Epidermal melanocyte (primary cell): ENCODE measurements at regions not wholly inside any gene's neighbourhood (a gene's known extent, or its start where the extent isn't known, plus 50 kb on each side); places are given as distances from the start of the nearest gene placed in this dataset.

Source experiments
- DNase-seq: peaks from one replicate; pipeline ENCODE4 v3.0.0; 2011; ENCODE audit warnings: low spot score; ENCODE audit not compliant: insufficient read length

- DNase-seq: no peak
Measured at GRCh38 chr1:14039582-14040430, 339.8 kb downstream of the PRDM2 start.

DNA sequence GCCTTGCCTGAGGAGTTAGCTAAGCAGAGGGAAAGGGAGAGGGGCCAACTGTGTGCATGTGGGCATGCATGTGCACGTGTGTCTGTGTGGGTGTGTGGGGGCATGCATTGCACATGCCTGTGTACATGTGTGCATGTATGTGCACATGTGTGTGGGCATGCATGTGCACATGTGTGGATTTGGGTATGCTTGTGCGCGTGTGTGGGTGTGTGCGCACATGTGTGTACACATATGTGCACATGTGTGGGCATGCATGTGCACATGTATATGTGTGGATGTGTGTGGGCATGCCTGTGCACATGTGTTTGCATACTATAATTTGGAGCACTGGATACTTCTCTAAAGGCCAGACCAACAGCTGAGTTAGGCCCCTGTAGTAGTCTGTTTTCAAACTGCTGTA, 350.0 kb downstream of the PRDM2 start:
- no peak for DNase-seq

DNA sequence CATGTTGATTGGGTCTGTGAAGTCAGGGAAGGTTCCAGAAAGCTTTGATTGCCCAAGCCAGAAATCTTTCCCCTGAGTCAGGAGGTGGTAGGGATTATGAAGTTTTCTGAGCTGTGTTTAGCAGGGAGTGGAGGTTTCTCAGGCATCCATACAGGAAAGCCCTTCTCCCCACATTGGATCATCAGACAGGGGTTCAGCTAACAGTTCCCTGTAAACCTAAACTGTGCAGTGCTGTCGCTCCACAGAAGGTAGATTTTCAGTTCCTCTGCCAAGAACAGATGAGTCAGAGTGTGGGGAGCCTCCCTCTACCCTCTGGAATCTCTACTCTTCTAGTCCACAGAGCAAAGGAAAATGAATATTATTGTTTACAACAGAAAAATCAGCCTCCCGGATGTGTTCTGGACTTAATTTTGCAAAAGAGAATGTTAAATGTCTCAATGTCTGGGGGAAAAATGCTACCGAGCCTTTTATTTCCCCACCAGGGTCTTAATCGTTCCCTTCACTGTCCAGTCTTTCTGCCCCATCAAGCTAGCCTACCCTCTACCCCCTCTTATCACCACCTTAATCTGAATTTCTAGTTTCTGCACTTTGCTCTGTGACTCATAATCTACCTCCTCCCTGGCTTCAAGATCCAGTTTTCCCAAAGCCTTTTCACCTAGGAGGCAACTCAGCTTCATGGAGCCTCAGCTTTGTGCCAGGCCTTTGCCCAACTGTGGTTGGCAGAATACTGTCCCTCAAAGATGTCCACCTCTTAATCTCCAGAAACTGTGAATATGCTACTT, 355.6 kb downstream of the PRDM2 start:
- DNase-seq: no peak

DNA sequence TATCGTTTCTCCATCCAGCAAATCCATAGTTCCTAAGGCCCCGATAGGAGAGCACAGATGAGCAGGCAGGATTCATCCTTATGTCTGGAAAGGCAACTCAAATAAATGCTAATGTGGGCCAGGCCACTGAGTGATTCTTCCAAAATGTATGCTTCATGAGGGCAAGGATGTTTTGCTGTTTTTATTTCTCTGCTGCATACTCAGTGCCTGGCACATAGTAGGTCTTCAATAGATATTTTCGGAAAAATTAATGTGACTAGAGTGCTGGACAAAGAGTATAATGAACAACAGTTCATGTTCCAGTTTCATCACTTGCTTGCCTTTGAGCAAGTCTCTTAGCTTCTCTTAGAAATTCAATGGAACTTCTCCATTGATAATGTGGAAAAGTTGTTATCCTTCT, 357.7 kb downstream of the PRDM2 start:
- DNase-seq: no peak

- DNase-seq: no peak
Measured at GRCh38 chr1:14061204-14061603, 361.2 kb downstream of the PRDM2 start.

- no peak for DNase-seq
Measured at GRCh38 chr1:14061722-14062121, 361.7 kb downstream of the PRDM2 start.

DNA sequence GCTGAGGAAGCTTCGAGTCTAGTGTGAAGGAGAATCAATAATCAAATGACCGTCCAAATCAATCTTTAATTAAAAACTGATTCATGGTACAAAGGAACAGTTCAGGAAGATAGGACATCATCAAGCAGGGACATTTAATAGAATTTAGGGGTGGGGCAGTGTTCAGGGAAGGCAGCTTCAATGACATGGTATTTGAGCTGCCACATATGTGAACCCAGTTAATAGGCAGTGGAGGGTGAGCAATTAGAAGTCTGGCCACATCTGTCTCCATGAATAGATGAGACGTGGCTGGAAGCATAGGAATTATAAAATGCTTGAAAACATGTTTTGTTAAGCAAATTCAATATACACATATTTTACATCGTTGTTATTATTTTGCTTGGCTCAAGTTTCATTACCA, 362.7 kb downstream of the PRDM2 start:
- no peak for DNase-seq

GRCh38 chr1:14064649-14065442, 364.9 kb downstream of the PRDM2 start:
- DNase-seq: no peak

DNA sequence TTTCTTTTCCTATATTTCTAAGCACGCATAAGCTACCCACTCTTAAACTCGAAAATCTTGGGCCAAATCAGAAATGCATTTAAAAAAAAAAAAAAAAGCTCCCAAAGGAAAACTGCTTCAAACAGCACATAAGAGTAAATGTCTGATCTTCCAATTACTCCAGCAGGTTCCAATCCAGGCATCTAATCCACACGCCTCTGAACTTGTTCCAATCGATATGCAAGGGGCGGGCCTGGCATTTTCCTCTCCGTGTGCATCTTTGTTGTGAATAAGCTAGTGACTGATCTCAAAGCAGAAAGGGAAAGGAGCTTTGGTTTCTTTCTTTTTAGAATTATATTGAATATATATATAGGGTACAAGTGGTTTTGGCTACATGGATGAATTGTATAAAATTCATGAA, 365.5 kb downstream of the PRDM2 start:
- DNase-seq: no peak

DNA sequence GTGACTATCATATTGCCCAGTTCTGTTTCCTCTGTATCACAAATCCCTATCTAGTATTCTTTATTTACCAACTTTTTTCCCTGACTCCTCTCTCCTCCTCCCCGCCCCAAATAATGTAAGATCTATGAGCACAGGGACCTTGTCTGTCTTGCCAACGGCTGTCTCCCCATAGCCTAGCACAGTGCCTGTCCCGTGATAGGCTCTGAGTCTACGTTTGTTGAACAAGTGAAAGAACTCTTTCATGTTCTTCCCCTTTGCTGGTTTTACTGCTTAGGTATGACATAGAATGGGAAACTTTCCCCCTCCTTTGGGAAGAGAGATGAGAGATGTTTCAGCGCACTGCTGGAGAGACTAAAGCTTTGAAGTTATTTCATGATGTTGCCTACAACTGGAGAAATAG, 367.0 kb downstream of the PRDM2 start:
- DNase-seq: no peak

- no peak for DNase-seq
Measured at GRCh38 chr1:14067711-14068110, 367.7 kb downstream of the PRDM2 start.

- no peak for DNase-seq
Measured at GRCh38 chr1:14071581-14071980, 371.6 kb downstream of the PRDM2 start.

DNA sequence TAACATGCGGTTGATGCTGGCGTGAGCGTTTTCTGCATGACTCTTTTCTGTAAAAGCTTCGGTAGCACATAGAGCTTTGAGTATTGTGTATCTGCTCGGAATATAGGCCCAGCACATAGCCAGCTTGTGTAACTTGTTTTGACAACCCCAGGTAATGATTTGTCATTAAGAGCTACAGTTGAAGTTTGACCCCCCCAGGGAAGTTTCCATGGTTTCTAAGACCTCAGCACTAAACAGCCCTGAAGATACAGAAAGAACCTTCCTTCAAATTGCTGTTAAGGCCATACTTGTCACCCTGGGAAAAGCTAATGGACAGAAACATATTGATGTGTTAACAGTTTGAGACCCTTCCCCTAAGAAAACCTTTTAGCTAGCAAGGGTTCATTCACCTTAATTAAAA, 380.7 kb downstream of the PRDM2 start:
- no peak for DNase-seq

DNA sequence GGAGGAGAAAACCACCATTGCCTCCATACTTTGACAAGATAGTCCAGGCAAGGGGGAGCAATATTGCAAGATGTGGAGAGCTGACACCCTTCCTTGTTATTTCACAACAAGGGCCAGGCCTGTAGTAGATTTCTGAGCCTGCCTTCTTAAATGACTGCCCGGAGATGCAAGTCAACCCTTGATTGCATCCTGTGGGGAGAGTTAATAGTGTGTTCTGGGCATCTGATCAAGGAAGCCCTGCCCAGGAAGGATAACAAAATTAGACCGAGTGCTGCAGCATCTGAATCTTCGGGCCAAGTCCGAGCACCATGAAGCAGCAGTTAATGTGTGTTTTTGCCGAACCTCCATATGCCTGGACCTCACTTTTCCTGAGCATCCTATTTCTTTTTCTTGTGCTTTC, 382.3 kb downstream of the PRDM2 start:
- no peak for DNase-seq

DNA sequence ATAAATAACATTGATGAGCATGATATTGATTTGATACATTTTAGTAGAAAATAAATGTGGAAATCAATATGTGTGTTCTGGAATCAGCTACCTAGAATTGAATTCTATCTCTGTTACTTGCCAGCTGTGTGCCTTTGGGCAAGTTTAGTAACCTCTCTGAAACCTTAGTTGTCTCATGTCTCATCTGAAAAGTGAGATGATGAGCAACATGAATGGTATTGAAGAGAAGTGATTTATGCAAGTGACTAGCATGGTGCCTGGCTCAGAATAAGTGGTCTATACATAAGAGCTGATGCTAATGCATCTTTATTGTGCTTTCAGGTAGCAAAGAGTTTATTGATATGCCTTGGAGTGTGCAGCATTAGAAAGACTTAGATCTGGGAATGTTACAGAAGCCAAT, 383.3 kb downstream of the PRDM2 start:
- no peak for DNase-seq

DNA sequence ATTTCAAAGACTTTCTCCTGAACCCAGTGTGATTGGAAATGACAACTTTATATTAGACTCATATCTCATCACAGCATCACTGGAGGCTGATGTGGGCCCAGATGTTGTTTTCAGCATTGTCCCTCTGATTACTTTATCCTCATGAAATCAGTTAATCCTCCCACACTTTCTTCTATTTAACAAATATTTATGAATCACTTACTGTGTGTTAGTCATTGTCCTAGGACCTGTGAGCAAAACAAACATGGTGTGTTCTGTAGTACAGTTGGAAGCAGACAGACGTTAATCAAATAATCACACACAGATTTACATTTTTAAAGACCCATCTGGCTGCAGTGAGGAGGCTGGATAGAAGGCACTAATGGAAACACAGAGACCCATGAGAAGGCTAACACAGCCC, 383.7 kb downstream of the PRDM2 start:
- DNase-seq: no peak

DNA sequence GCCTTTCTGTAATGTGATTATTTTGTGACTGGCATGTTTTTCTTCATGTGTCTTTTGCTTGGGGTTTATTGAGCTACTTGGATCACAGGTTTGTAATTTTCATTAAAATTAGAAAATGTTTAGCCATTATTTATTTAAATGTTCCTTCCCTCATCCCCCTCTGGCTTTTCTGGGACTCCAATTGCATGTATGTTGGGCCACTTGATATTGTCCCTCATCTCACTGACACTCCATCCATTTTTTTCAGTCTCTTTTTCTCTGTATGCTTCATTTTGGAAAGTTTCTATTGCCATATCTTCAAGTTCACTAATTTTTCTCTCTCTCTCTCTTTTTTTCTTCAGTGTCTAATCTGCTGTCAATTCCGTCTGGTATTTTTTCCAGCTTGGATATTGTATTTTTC, 390.1 kb downstream of the PRDM2 start:
- no peak for DNase-seq

- no peak for DNase-seq
Measured at GRCh38 chr1:14090531-14090930, 390.5 kb downstream of the PRDM2 start.

DNA sequence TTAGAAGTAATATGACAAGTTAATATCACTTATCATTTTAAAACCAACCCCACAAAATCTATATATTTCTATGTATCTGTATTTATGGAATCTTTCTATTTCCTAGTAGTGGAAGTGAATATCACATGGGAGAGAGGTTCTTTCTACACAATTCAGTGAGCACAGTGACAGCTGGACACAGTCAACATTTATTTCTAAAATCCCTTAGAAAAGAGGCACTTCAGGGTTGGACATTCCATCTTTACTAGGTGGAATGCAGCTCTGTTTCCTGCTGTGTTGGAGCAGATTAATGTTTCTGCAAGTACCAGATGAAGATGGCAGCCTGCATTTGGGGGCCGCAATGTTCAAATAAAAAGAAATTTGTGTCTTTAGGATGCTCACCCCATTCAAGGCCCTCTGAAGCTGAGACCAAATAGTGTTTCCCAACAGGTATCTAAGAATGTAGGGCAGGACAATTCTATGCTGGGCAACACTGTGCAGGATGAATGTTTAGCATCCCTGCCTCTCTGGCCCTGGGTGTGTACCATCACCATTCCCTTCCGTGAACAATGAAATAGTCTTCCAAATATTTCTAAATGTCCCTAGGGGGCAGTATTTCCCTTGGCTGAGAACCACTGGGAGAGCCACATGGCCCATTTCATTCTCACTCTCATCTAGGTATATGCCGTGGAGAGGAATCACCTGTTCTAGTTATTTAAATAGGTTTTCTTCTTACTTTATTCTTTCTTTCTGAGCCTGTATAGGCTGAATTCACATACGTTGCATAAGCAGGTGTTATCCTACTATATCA, 394.8 kb downstream of the PRDM2 start:
- no peak for DNase-seq

DNA sequence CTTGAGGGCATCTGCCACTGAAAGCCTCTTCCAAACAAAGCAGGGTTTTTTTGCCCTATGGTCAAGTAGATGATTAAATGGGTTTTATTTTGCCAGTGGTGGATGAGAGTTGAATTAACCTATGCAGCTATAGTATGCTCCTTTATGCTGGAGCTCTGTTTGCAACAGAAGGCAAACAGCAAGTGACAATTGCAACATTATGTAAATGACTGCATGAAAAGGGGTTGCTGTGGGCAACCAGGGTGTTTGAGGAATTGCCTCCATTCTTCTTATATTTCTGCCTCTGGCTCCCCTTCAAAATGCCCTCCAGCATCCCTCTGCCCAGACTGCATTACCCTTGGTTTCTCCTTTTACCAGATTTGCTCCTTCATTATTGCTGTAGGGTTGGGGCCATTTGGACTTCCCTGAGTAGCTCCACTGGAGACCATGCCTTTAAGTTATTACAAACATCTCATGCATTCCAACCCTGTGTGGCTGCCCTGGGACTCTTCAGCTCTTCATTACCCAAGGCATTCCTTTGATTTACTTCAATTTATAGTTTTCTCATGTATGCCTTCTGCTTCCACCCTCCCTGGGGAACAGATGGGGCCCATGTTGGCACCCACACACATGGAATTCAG, 398.4 kb downstream of the PRDM2 start:
- no peak for DNase-seq

GRCh38 chr1:14100444-14100843, 400.5 kb downstream of the PRDM2 start:
- no peak for DNase-seq
